BJ (cell line): ENCODE measurements at regions not wholly inside any gene's neighbourhood (a gene's known extent, or its start where the extent isn't known, plus 50 kb on each side); places are given as distances from the start of the nearest gene placed in this dataset.

Source experiments
- CTCF ChIA-PET: fragments of 350-600 bp; formaldehyde crosslinking; extraction: SDS; loops from one replicate; lab custom pipeline; 2021; ENCODE audit warnings: antibody characterized with exemption, inconsistent platforms; lab: Yijun Ruan, JAX
- POLR2A ChIA-PET: fragments of 300-600 bp; sonication (Branson Sonifier 250); formaldehyde crosslinking; extraction: SDS; loops from one replicate; lab custom pipeline; 2021; ENCODE audit warnings: antibody characterized with exemption; lab: Charles Lee
- DNase-seq: peaks from one replicate; pipeline ENCODE4 v3.0.0-alpha.2; 2011; ENCODE audit warnings: low read depth
- H3K27me3 ChIP-seq: 2 replicates; pipeline ENCODE4 v1.6.0; 2011; ENCODE audit warnings: low read length; ENCODE audit not compliant: control insufficient read depth, insufficient read depth
- H3K36me3 ChIP-seq: 2 replicates; pipeline ENCODE4 v1.5.1; 2011; ENCODE audit warnings: low read length; ENCODE audit not compliant: control insufficient read depth, insufficient read depth
- H3K4me3 ChIP-seq: 2 replicates; pipeline ENCODE4 v1.5.1; 2011; ENCODE audit warnings: low read depth, mild to moderate bottlenecking, control low read depth, low read length
- CTCF ChIP-seq: IDR thresholded peaks from 2 replicates; pipeline ENCODE4 v1.5.1; 2011; ENCODE audit warnings: low read depth, mild to moderate bottlenecking, control low read depth, inconsistent platforms, low read length, moderate library complexity; ENCODE audit not compliant: insufficient read depth

GRCh38 chr1:61539720-61540462 is 185.1 kb downstream of the TM2D1 start:
- POLR2A ChIA-PET, result no interaction called here
- no peaks in the 10 kb centered on the region for H3K27me3 ChIP-seq
- no peak for TF ChIP-seq CTCF
- DNase-seq, result peak; percentile 99
- CTCF ChIA-PET, result interaction anchor here (0.6 to 1.4 kb wide), 2 partner anchors 45 to 283 kb away, joined by 3 to 5 read pairs; no protein-coding TSS in a partner anchor
- no peaks in the 10 kb centered on the region for H3K36me3 ChIP-seq
- H3K4me3 ChIP-seq, result no peak overlapping the region

GRCh38 chr1:61538228-61538627 is 186.7 kb downstream of the TM2D1 start:
- Histone ChIP-seq H3K4me3 (no peak overlapping the region), H3K36me3 (no peaks in the 10 kb centered on the region), H3K27me3 (no peaks in the 10 kb centered on the region; the same call in 1 of the 2 replicates)
- ChIA-PET POLR2A (no interaction called here), CTCF (interaction anchor here (0.6 to 0.8 kb wide), 2 partner anchors 159 to 488 kb away, joined by 3 to 4 read pairs; no protein-coding TSS in a partner anchor)
- no peak for DNase-seq
- TF ChIP-seq CTCF, result no peak

GRCh38 chr1:61536174-61537108 is 188.5 kb downstream of the TM2D1 start:
- Histone ChIP-seq H3K27me3 (no peaks in the 10 kb centered on the region; the same call in 1 of the 2 replicates), H3K4me3 (no peak overlapping the region), H3K36me3 (no peaks in the 10 kb centered on the region)
- DNase-seq, result no peak
- POLR2A ChIA-PET, result no interaction called here
- CTCF ChIA-PET, result no interaction called here
- TF ChIP-seq CTCF, result no peak

- no peak for TF ChIP-seq CTCF
- Histone ChIP-seq H3K36me3 (no peaks in the 10 kb centered on the region), H3K4me3 (no peak overlapping the region), H3K27me3 (no peaks in the 10 kb centered on the region; the same call in 1 of the 2 replicates)
- ChIA-PET POLR2A (no interaction called here), CTCF (no interaction called here)
- DNase-seq, result no peak
These were observed 190.1 kb downstream of the TM2D1 start for GRCh38 chr1:61534847-61535246.

GRCh38 chr1:61533546-61533945 is 191.4 kb downstream of the TM2D1 start:
- TF ChIP-seq CTCF, result no peak
- CTCF ChIA-PET, result no interaction called here
- POLR2A ChIA-PET, result no interaction called here
- Histone ChIP-seq H3K4me3 (no peak overlapping the region), H3K36me3 (no peaks in the 10 kb centered on the region), H3K27me3 (no peaks in the 10 kb centered on the region; the same call in 1 of the 2 replicates)
- DNase-seq, result no peak
